ENCODE measurements at regions not wholly inside any gene's neighbourhood (a gene's known extent, or its start where the extent isn't known, plus 50 kb on each side); places are given as distances from the start of the nearest gene placed in this dataset.

DNA sequence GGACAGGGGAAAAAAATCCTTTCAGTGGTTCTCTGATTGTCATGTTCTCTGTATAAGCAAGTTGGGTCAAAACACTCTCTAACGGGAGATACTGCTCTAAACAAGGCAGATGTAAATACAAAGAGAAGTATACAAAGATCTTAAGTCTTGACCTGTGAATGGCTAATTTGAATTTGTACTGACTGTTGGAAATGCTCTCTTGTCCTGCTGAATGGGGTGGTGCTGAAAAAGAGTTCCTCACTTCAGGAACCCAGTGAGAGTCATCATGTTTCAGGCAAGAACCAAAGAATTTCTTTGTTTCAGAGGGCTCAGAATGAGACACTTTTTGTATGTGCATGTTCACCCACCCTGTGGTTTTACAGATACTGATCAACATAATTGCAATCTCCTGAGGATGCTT lies 461.0 kb downstream of the NR2F1-AS1 start:
- TF ChIP-seq, protein P1, sequence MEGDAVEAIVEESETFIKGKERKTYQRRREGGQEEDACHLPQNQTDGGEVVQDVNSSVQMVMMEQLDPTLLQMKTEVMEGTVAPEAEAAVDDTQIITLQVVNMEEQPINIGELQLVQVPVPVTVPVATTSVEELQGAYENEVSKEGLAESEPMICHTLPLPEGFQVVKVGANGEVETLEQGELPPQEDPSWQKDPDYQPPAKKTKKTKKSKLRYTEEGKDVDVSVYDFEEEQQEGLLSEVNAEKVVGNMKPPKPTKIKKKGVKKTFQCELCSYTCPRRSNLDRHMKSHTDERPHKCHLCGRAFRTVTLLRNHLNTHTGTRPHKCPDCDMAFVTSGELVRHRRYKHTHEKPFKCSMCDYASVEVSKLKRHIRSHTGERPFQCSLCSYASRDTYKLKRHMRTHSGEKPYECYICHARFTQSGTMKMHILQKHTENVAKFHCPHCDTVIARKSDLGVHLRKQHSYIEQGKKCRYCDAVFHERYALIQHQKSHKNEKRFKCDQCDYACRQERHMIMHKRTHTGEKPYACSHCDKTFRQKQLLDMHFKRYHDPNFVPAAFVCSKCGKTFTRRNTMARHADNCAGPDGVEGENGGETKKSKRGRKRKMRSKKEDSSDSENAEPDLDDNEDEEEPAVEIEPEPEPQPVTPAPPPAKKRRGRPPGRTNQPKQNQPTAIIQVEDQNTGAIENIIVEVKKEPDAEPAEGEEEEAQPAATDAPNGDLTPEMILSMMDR (IDR thresholded peaks at IDR 0.05; ENCODE audit: low read depth, low read length, poor library complexity, severe bottlenecking), result no peak
- no peak for TF ChIP-seq EZH2phosphoT487 (IDR thresholded peaks at IDR 0.05; ENCODE audit: borderline replicate concordance, low read length)

Measured in DOHH2 (cell line).